ENCODE measurements at regions not wholly inside any gene's neighbourhood (a gene's known extent, or its start where the extent isn't known, plus 50 kb on each side); places are given as distances from the start of the nearest gene placed in this dataset.

DNA sequence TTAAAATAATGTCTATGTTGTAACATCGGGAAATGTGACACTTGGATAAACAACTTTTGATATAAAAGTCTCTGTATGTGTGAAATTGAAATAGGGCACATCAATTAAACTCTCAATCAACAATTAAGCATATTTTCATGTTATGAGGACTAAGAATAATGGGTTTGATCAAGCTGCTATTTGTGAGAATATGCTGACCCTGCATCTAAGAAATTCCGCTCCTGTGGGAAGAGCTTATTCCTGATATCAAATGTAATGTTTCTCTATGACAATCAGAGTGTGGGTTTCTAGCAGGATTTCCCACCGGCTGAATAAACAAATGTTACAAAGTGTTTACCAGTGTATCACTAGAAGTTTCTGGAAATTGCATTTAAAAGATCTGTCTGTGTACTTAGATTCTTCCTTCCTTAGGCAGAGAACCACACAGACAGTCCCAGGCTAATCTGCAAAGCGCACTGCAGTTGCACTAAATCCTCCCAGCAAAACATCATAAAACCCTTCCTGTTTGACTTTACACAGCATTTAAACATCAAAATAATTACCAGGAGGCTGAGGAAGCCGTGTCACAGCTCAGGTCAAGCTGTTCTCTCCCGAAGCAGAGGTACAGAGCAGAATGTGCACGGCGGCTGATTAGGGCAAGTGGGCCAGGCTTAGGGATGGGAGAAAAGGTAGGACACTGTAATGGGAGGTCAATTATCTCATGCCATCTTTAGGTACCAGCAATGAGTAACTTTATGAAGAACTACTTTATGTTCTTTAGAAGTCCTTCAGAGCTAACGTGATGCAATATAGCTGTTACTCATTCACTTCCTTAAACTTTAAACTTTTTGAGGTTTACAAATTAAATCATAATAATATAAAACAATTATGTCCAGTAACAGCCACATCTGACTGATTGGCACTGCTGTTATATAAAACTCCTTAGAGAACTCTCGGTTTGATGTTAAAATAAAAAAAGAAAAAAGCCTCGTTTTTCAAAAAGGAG lies 109.1 kb upstream of the CTTNBP2 start:
- Histone ChIP-seq H3K9me1 (ENCODE audit: control insufficient read depth, extremely low read depth, insufficient read depth, low read length) (no peaks in the 10 kb centered on the region), H3K4me3 (ENCODE audit: control insufficient read depth in 2 of 3, extremely low read depth in 1 of 3, insufficient read depth in 2 of 3, low read depth in 1 of 3, low read length in 3 of 3) (no peak overlapping the region), H3K27ac (ENCODE audit: control insufficient read depth, insufficient read depth, low read length) (no peak overlapping the region), H3K27me3 (ENCODE audit: control insufficient read depth, extremely low read depth, insufficient read depth, low read length) (no peaks in the 10 kb centered on the region), H2AFZ (ENCODE audit: control insufficient read depth, low read length) (no peak overlapping the region), H3K4me1 (ENCODE audit: control insufficient read depth, extremely low read depth, insufficient read depth, low read length) (no peaks in the 10 kb centered on the region), H3K36me3 (ENCODE audit: control insufficient read depth in 2 of 2, extremely low read depth in 1 of 2, insufficient read depth in 2 of 2, low read length in 2 of 2) (no peaks in the 10 kb centered on the region), H4K20me1 (ENCODE audit: control insufficient read depth, extremely low read depth, insufficient read depth, low read length) (no peaks in the 10 kb centered on the region), H3K9ac (ENCODE audit: control insufficient read depth, extremely low read depth, insufficient read depth, low read length) (no peak overlapping the region), H3K9me3 (ENCODE audit: control insufficient read depth, low read depth, low read length) (no peaks in the 10 kb centered on the region), H3K4me2 (ENCODE audit: control insufficient read depth, extremely low read depth, insufficient read depth, low read depth, low read length) (no peak overlapping the region), H3K79me2 (ENCODE audit: control insufficient read depth, insufficient read depth, low read length) (no peaks in the 10 kb centered on the region)
- FAIRE-seq, result no peak
- DNase-seq (ENCODE audit: low read depth, low spot score), result no peak
- TF ChIP-seq EZH2 (IDR thresholded peaks at IDR 0.05; ENCODE audit: low read length), result no peak
- TF ChIP-seq, protein P1, sequence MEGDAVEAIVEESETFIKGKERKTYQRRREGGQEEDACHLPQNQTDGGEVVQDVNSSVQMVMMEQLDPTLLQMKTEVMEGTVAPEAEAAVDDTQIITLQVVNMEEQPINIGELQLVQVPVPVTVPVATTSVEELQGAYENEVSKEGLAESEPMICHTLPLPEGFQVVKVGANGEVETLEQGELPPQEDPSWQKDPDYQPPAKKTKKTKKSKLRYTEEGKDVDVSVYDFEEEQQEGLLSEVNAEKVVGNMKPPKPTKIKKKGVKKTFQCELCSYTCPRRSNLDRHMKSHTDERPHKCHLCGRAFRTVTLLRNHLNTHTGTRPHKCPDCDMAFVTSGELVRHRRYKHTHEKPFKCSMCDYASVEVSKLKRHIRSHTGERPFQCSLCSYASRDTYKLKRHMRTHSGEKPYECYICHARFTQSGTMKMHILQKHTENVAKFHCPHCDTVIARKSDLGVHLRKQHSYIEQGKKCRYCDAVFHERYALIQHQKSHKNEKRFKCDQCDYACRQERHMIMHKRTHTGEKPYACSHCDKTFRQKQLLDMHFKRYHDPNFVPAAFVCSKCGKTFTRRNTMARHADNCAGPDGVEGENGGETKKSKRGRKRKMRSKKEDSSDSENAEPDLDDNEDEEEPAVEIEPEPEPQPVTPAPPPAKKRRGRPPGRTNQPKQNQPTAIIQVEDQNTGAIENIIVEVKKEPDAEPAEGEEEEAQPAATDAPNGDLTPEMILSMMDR (optimal IDR thresholded peaks at IDR 0.05 in 1 of 3, IDR thresholded peaks at IDR 0.05 in 1 of 3, conservative IDR thresholded peaks at IDR 0.05 in 1 of 3; ENCODE audit: extremely low read depth in 1 of 3, insufficient read depth in 2 of 3, low read length in 3 of 3), result no peak
- dilution Hi-C loops (cut with MboI; ENCODE audit: extremely low pct_ligation_motif_present, low sequenced_read_pairs), result no loop called here

DNA sequence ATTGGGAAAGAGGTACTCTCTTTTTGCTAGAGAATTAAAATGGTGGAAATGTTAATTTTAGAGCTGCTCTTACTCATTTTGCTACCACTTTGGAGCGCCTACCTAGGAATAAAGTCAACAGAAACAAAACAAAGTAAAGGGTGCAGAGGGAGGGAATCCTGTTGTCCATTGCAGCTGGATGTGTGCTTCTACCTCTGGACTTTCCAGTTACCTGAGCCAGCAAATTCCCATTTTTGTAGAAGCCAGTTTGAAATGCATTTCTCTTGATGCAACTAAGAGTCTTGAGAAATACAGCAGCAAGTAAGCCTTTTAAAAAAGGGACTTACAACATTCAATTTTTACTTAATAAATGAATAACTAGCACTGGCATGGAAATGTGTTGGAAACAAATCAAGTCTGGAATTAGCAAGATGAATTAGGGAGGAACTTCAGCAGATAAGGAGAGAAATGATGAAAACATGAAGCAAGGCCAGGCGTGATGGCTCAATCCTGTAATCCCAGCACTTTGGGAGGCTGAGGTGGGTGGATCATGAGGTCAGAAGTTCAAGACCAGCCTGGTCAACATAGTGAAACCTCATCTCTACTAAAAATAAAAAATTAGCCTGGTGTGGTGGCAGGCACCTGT lies 113.5 kb upstream of the CTTNBP2 start:
- no peaks in the 10 kb centered on the region for H3K9me1 ChIP-seq (ENCODE audit: control insufficient read depth, extremely low read depth, insufficient read depth, low read length)
- dilution Hi-C loops (cut with MboI; ENCODE audit: extremely low pct_ligation_motif_present, low sequenced_read_pairs), result no loop called here
- H3K27me3 ChIP-seq (ENCODE audit: control insufficient read depth, extremely low read depth, insufficient read depth, low read length), result no peaks in the 10 kb centered on the region
- FAIRE-seq, result no peak
- H3K9ac ChIP-seq (ENCODE audit: control insufficient read depth, extremely low read depth, insufficient read depth, low read length), result no peak overlapping the region
- no peaks in the 10 kb centered on the region for H3K36me3 ChIP-seq (ENCODE audit: control insufficient read depth in 2 of 2, extremely low read depth in 1 of 2, insufficient read depth in 2 of 2, low read length in 2 of 2)
- no peak for TF ChIP-seq EZH2 (IDR thresholded peaks at IDR 0.05; ENCODE audit: low read length)
- TF ChIP-seq, protein P1 (optimal IDR thresholded peaks at IDR 0.05 in 1 of 3, IDR thresholded peaks at IDR 0.05 in 1 of 3, conservative IDR thresholded peaks at IDR 0.05 in 1 of 3; ENCODE audit: extremely low read depth in 1 of 3, insufficient read depth in 2 of 3, low read length in 3 of 3), result no peak
- H3K4me1 ChIP-seq (ENCODE audit: control insufficient read depth, extremely low read depth, insufficient read depth, low read length), result no peaks in the 10 kb centered on the region
- H2AFZ ChIP-seq (ENCODE audit: control insufficient read depth, low read length), result no peak overlapping the region
- H3K79me2 ChIP-seq (ENCODE audit: control insufficient read depth, insufficient read depth, low read length), result no peaks in the 10 kb centered on the region
- no peak overlapping the region for H3K4me2 ChIP-seq (ENCODE audit: control insufficient read depth, extremely low read depth, insufficient read depth, low read depth, low read length)
- no peaks in the 10 kb centered on the region for H4K20me1 ChIP-seq (ENCODE audit: control insufficient read depth, extremely low read depth, insufficient read depth, low read length)
- no peak overlapping the region for H3K4me3 ChIP-seq (ENCODE audit: control insufficient read depth in 2 of 3, extremely low read depth in 1 of 3, insufficient read depth in 2 of 3, low read depth in 1 of 3, low read length in 3 of 3)
- H3K27ac ChIP-seq (ENCODE audit: control insufficient read depth, insufficient read depth, low read length), result no peak overlapping the region
- no peak for DNase-seq (ENCODE audit: low read depth, low spot score)
- no peaks in the 10 kb centered on the region for H3K9me3 ChIP-seq (ENCODE audit: control insufficient read depth, low read depth, low read length)

All from keratinocyte (primary cell).